GM18498 (cell line): ENCODE measurements at regions not wholly inside any gene's neighbourhood (a gene's known extent, or its start where the extent isn't known, plus 50 kb on each side); places are given as distances from the start of the nearest gene placed in this dataset.

ENCODE experiments used
- ATAC-seq: cut with Tn5 transposase; IDR thresholded peaks from one replicate; pipeline ENCODE4 v1.9.1; 2021; ENCODE audit warnings: mild to moderate bottlenecking, moderate library complexity; ENCODE audit not compliant: unreplicated experiment

- ATAC-seq: no peak
Measured at GRCh38 chr9:78595200-78595945, 298.4 kb downstream of the PSAT1 start.

GRCh38 chr9:78596346-78596745, 299.4 kb downstream of the PSAT1 start:
- no peak for ATAC-seq

- ATAC-seq: no peak
Measured at GRCh38 chr9:78598120-78598519, 301.2 kb downstream of the PSAT1 start.

- ATAC-seq: no peak
Measured at GRCh38 chr9:78599926-78600325, 303.0 kb downstream of the PSAT1 start.

GRCh38 chr9:78601957-78602565, 305.1 kb downstream of the PSAT1 start:
- ATAC-seq: peak; percentile 75

GRCh38 chr9:78605041-78606000, 308.4 kb downstream of the PSAT1 start:
- no peak for ATAC-seq

- no peak for ATAC-seq
Measured at GRCh38 chr9:78606001-78606379, 309.1 kb downstream of the PSAT1 start.

GRCh38 chr9:78607853-78608252, 310.9 kb downstream of the PSAT1 start:
- no peak for ATAC-seq

- ATAC-seq: no peak
Measured at GRCh38 chr9:78609450-78609849, 312.5 kb downstream of the PSAT1 start.

- no peak for ATAC-seq
Measured at GRCh38 chr9:78612091-78612490, 315.2 kb downstream of the PSAT1 start.

GRCh38 chr9:78613006-78613405, 316.1 kb downstream of the PSAT1 start:
- no peak for ATAC-seq

GRCh38 chr9:78614892-78615291, 318.0 kb downstream of the PSAT1 start:
- ATAC-seq: no peak

- no peak for ATAC-seq
Measured at GRCh38 chr9:78615372-78615771, 318.4 kb downstream of the PSAT1 start.

- ATAC-seq: no peak
Measured at GRCh38 chr9:78618735-78619134, 321.8 kb downstream of the PSAT1 start.

- no peak for ATAC-seq
Measured at GRCh38 chr9:78620303-78620702, 323.4 kb downstream of the PSAT1 start.

- ATAC-seq: no peak
Measured at GRCh38 chr9:78620764-78621163, 323.8 kb downstream of the PSAT1 start.

GRCh38 chr9:78622126-78622525, 325.2 kb downstream of the PSAT1 start:
- no peak for ATAC-seq

GRCh38 chr9:78626971-78627370, 330.0 kb downstream of the PSAT1 start:
- ATAC-seq: no peak

- no peak for ATAC-seq
Measured at GRCh38 chr9:78630966-78631365, 334.0 kb downstream of the PSAT1 start.

- ATAC-seq: no peak
Measured at GRCh38 chr9:78640728-78641127, 343.8 kb downstream of the PSAT1 start.

GRCh38 chr9:78644359-78644758, 347.4 kb downstream of the PSAT1 start:
- ATAC-seq: no peak

GRCh38 chr9:78654324-78654723, 357.4 kb downstream of the PSAT1 start:
- no peak for ATAC-seq
